Stimulated activated naive CD4-positive, alpha-beta T cell (primary cell): ENCODE measurements at regions not wholly inside any gene's neighbourhood (a gene's known extent, or its start where the extent isn't known, plus 50 kb on each side); places are given as distances from the start of the nearest gene placed in this dataset.

Source experiments
- DNase-seq, 6 experiments: peaks; one replicate each; lab custom pipeline; 2025; lab: John Stamatoyannopoulos, UW

DNA sequence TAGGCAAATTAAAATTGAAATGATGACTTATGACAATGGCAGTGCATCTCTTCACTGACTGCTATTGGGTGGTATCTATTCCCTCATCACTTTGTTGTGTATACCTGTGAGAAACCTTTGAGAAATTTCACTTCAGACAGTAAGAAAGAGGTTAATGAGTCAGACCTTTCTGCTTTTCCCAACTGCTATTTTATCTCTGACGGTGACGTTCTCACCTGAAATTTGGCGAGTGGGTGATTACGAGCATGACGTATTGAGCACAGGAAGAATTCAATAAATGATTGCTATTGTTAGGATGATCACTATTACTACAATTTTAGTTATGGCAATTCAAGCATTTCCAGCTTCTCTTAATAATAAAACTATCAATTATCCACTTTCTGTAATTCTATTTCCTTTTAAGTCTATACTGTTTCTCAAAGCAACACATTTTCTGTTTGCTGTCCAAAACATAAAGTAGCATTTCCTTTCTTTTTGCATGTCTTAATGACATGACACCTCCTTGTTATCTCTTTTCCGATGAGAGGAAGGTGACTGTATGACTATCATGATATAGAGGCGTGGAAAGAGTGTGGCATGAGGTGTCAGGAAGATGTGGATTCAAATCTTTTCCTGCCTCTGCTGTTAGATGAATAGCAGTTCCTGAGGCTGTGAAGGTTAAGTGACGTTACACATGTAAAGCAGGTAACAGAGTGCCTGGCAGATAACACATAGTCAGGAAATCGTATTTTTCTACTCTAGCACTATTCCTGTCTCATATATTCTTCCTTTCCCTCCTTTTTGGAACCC is 504.9 kb upstream of the SEMA6D start:
- DNase-seq, result no peak

DNA sequence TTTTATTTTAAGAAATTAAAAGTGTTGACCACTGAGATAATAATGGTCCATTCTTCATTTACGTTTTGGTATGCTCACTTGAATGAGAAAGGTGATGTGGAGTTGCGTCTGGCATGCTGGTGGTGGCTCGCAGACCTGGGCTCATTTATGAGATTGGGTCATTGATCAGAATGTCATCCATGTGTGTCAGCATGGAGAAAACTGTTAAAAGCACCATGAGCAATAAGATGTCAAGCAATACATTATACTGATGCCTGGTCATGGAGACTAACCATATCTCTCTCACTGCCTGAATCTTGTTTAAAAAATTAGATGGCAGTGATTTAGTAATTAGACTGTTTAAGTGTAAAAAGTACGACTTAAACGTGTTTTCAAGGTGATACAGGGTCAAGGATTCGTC is 503.4 kb upstream of the SEMA6D start:
- no peak for DNase-seq

DNA sequence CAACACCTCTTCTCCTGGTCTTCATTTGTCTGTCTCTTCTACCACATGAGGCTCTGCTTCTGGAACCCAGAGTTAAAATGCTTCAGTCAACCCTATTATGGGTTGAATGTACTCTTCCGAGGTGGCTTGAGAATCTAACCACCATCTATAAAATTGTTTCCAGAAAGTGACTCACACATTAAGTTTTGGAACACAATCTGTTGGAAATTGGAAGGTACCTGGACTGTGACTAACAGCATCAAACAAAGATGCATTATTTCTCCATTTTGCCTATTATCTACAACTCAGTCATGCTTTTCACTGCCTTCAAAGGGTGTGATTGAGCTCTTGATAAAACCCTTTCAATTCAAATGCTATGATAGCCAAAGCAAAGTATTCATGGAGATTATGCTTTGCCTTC is 499.0 kb upstream of the SEMA6D start:
- DNase-seq, result no peak

- DNase-seq, result no peak
Measured at GRCh38 chr15:47244361-47244760, 472.9 kb upstream of the SEMA6D start.

DNA sequence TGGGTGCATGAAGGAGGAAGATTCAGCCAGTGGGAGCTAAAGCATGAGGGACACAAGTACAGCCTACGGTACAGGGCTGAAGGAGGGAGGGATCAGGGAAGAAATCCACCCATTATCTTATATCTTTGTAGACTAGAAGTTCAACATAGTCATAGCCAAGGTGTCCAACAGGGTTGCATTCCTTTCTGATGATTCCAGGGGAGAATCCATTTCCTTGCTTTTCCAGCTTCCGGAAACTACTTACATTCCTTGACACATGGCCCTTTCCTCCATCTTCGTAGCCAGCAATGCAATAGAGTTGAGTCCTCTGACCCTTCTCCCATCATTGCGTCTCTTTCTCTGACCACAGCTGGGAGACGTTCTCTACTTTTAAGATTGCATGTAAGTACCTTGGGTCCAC is 471.0 kb upstream of the SEMA6D start:
- DNase-seq, result no peak

DNA sequence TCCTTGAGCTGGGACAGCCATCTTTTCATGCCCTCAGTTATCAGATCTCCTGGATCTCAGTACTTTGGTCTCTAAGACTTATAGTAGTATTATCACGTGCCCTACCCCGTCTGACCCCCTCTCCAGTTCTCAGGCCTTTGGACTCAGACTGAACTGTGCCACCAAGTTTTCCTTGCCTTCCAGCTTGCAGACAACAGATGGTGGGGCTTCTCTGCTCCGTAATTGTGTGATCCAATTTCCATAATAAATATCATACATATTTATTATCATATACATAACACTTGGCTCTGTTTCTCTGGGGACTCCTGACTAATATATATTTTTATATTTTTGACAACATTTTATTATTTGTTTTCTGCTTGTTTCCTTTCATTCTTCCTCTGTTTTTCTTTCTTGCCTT is 458.8 kb upstream of the SEMA6D start:
- no peak for DNase-seq

DNA sequence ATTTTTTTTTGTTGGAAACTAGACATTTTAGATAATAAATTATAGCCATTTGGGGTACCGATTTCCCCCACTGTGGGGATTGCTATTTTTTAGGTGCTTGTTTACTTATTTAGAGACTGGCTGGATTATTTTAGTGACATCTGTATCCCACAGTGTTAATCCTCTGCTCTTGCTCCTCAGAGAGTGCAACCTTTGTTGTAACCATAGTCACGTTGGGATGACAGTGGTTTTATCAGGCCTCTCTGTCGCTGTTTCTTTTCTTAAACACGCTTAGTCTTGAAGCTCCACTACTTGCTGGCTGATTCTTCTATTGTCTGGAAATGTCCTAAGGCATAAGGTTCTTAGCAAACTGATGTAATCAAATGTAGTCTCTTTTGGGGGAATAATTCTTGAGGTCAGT is 451.6 kb upstream of the SEMA6D start:
- no peak for DNase-seq

GRCh38 chr15:47266566-47266965 is 450.7 kb upstream of the SEMA6D start:
- DNase-seq, result no peak

DNA sequence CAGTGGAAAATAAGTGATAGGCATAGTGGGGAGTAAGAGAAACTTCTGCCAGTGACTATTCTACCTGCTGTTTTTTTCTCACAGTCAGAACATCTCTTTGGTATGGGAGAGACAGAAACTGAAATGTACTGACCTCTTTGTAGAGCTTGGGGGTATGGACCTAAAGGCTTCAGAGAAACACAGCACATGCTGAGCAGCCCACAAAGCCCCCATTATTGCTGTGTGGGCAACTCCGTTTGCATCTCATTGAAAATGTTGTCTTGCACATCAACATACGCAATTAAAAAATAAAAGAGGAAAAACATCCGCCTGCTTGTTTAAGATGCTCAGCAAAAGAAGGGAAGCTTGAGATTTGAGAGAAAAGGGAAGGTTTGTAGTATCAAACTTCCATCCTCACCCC is 443.4 kb upstream of the SEMA6D start:
- no peak for DNase-seq

DNA sequence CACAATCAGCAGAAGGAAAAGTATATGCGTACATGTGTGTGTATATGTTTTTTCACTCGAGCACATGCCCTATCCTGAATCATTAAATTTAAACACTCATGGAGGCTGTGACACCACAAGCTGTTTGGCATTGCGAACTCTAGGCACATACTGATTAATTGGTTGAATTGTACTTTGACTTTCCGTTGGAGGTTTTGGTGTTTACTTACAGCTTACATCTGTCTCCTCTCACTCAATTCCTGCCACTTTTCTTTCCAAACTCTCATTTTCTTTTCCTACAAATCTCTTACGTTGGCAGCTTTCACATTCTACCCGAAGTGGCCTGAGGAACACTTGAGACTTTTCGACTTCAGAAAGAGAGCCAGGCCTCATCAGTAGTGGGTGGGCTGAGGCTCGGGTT is 434.1 kb upstream of the SEMA6D start:
- no peak for DNase-seq

DNA sequence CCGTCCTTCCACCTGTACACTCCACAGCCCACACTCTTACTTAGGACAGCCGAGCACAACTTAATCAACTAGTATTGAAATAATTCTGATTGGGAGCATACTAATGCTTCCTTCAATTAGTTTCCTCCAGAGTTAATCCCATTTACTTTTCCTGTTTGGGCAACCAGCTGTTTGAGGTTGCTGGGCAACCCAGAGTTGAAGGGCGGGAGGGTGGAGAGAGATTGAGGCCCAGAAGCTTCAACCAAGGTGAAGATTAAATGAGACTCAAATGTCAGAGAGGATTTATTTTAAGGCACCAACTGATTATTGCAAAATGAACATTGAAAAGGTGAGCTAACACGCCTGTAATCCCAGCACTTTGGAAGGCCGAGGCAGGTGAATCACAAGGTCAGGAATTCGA is 428.5 kb upstream of the SEMA6D start:
- no peak for DNase-seq

DNA sequence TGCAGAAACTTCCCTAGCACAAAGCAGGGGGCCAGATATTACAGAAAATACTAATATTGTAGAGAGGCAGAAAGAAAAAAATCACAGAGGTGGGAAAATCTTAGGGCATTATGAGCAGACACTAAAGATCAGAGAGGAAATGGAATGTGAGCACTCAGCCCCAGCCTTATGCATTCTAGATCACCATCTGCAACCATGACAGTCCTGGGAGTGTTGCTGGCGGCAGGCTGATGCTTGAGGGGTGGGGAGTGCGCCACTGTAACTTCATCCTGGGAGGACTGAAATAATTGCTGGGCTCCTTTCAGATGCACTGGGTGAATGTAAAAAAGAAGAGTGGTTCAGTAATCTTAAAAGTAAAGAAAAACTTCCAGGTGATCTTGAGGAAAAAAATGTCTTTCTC is 427.6 kb upstream of the SEMA6D start:
- no peak for DNase-seq

DNA sequence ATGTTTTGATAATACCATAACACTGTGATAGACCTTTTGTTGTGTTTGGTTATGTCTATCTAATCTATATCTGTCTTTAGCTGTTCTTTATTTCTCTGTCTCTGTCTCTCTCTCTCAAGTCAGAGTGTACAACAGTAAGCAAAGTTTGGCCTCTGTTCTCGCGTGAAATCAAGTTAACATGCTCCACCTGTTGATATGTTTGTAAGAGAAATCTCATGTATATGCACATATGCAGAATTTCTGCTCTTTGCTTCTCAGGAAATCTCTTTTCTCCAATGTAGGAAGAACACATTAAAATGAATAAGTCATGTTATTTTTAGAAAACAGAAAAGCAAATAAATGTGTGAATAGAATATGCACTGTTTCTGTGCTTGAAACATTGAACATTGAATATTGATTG is 425.5 kb upstream of the SEMA6D start:
- no peak for DNase-seq

- DNase-seq, result no peak
Measured at GRCh38 chr15:47292638-47293190, 424.6 kb upstream of the SEMA6D start.

GRCh38 chr15:47293466-47294162 is 423.7 kb upstream of the SEMA6D start:
- DNase-seq, result no peak

DNA sequence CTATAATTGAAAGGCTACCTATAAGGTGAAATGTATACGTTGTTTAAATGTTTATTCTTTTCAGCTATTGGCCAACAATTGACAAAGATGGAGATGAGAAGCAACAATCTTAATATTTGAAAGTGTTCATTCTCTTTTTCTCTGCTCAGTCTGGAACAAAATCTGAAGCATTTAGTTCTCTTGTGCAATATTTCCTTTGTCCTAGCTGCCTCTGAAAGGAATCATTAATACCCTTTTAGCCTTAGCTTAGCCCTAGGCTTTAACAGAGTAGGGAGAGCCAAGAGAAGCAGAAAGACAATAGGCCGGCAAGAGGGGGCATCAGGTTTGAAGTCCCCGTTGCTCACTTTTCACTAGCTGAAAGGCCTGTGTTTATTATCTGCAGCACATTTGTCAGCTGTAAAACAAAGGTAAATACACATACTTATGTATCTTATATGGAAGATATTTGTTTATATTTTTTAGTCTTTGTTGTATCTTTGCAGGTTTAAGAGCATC is 422.5 kb upstream of the SEMA6D start:
- DNase-seq, result no peak

- no peak for DNase-seq
Measured at GRCh38 chr15:47296881-47297280, 420.4 kb upstream of the SEMA6D start.

GRCh38 chr15:47299846-47300434 is 417.4 kb upstream of the SEMA6D start:
- DNase-seq, result no peak

DNA sequence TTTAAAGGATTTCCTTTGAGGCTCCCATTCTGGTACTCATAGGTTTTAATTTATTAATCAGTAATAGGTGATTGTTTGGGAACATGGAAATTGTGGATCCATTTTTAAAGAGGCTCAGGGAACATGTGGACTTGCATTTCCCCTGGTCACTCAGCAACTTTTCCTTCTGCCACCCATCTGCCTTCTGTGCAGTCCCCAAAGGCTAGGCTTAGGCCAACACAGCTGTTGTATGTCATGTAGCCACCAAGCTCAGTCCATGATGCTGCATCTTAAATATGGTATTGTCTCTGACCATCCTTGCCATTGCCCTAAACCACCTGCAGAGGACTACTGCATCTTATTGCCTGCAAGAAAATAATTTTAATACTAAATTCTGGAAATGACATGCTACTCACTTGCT is 416.7 kb upstream of the SEMA6D start:
- DNase-seq, result no peak

- DNase-seq, result no peak
Measured at GRCh38 chr15:47301481-47301880, 415.8 kb upstream of the SEMA6D start.

DNA sequence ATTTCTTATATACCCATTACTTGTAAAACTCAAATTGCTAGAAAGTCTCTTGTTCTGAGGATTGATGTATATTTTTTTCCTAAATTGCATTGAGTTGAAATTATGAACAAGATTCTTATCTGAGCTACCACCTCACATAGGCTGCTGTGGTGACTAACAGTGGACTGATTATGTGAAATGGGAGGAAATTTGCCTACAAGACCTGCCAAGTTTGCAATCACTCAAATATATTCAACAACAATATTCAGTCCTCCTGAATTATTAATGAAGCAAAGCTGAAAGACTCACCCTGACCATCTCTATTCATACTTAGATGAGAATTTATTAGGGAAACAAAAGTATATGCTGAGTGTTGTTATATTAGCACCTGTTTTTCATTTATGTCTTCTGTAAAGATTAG is 412.6 kb upstream of the SEMA6D start:
- DNase-seq, result no peak

DNA sequence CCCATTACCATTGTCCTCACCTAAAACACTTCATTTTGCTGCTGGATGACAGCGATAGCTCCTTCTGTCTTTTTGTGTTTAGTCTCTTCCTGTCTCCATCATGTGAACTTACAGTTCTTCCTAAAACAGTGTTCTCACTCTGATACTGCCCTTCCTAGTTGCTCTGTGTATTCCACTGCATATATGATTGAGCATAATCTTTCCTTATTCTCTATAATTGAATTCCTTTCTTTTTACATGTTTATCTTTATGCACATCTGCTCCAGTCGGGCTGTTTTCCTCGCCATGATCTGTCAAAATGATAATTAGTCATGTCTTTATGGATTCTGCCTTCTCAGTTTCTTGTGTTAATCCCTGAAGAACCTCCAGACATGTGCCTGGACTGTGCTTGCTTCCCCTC is 405.1 kb upstream of the SEMA6D start:
- no peak for DNase-seq
